ENCODE measurements at regions not wholly inside any gene's neighbourhood (a gene's known extent, or its start where the extent isn't known, plus 50 kb on each side); places are given as distances from the start of the nearest gene placed in this dataset.
A peak's percentile ranks its signal among the peaks of the same experiment; 100 is the strongest.

DNA sequence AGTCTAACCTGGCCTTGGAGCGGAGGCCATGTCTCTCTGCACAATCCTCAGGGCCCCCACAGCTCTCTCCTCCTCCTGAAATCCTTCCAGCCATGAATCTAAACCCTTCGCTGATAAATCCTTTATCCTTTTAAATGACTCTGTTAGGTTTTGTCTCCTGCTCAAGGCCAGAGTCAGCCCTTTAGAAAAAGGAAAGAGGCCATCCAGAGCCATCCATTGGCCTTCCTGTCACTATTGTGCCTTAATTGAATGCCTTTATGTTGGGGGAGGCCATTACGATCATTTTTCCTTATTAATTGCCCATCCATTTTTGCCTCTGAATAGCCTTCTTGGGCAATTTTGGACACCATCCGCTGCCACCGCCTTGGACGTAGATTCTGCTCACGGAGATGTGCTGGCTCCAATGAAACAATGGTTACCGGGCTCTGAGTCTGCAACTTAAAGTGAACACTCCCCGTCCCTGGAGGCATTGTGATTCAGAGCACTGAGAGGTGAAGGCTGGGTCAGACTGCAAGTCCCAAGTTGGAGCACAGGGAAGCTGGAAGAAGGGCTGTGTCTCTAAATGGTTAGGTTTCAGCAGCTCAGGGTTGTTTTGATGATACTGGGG lies 213.0 kb upstream of the E2F8 start:
- Histone ChIP-seq H3K9ac (ENCODE audit: insufficient read depth in 1 of 2, low read length in 2 of 2) (no peak overlapping the region), H3K4me3 (no peak overlapping the region), H3K27me3 (ENCODE audit: control insufficient read depth in 3 of 3, insufficient read depth in 3 of 3, low read length in 2 of 3) (peaks cover 0 to 25% (median 23%) of the 10 kb centered on the region in 3 donors), H3K4me1 (ENCODE audit: control insufficient read depth in 5 of 5, insufficient read depth in 5 of 5, low read length in 5 of 5) (peaks cover 0 to 16% (median 4%) of the 10 kb centered on the region in 5 donors), H3K9me3 (ENCODE audit: control insufficient read depth in 4 of 4, insufficient read depth in 3 of 4, low read length in 3 of 4) (no peaks in the 10 kb centered on the region), H3K36me3 (ENCODE audit: control insufficient read depth in 4 of 4, insufficient read depth in 4 of 4, low read length in 4 of 4) (no peaks in the 10 kb centered on the region), H3K27ac (ENCODE audit: low read depth in 1 of 2, low read length in 1 of 2) (no peak overlapping the region)
- TF ChIP-seq, protein P1, sequence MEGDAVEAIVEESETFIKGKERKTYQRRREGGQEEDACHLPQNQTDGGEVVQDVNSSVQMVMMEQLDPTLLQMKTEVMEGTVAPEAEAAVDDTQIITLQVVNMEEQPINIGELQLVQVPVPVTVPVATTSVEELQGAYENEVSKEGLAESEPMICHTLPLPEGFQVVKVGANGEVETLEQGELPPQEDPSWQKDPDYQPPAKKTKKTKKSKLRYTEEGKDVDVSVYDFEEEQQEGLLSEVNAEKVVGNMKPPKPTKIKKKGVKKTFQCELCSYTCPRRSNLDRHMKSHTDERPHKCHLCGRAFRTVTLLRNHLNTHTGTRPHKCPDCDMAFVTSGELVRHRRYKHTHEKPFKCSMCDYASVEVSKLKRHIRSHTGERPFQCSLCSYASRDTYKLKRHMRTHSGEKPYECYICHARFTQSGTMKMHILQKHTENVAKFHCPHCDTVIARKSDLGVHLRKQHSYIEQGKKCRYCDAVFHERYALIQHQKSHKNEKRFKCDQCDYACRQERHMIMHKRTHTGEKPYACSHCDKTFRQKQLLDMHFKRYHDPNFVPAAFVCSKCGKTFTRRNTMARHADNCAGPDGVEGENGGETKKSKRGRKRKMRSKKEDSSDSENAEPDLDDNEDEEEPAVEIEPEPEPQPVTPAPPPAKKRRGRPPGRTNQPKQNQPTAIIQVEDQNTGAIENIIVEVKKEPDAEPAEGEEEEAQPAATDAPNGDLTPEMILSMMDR (IDR thresholded peaks at IDR 0.05; ENCODE audit: control extremely low read depth, extremely low read depth) = no peak
- ATAC-seq (ENCODE audit: insufficient read depth, low FRiP score) (no peak), DNase-seq (no peak)
- 84 to 90% methylated on average over 9 of the region's 9 CpGs for WGBS, 2 donors

DNA sequence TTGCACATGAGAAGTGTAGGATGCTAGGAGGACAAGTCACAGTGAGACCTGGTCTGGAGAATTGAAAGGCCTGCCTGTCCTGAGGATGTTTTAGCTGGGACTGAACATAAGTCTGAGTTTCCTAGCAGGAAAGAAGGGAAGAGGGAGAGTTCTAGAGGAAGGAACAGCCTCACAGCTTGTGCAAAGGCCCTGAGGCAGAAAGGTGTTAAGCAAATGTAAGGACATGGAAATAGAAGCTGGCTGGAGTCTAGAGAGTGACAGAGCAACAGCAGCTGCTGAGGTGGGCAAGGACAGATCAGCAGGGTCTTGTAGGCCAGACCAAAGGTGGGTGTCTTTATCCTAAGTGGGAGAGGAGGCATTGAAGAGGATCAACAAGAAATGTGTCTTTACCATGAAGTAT lies 210.9 kb upstream of the E2F8 start:
- no peak overlapping the region for H3K4me3 ChIP-seq
- H3K27ac ChIP-seq (ENCODE audit: low read depth in 1 of 2, low read length in 1 of 2) = no peak overlapping the region
- H3K9me3 ChIP-seq (ENCODE audit: control insufficient read depth in 4 of 4, insufficient read depth in 3 of 4, low read length in 3 of 4) = no peaks in the 10 kb centered on the region
- DNase-seq = no peak
- TF ChIP-seq, protein P1 (IDR thresholded peaks at IDR 0.05; ENCODE audit: control extremely low read depth, extremely low read depth) = no peak
- peaks cover 0 to 23% (median 19%) of the 10 kb centered on the region in 3 donors for H3K27me3 ChIP-seq (ENCODE audit: control insufficient read depth in 3 of 3, insufficient read depth in 3 of 3, low read length in 2 of 3)
- no peak for ATAC-seq (ENCODE audit: insufficient read depth, low FRiP score)
- no peaks in the 10 kb centered on the region for H3K36me3 ChIP-seq (ENCODE audit: control insufficient read depth in 4 of 4, insufficient read depth in 4 of 4, low read length in 4 of 4)
- peaks cover 0 to 17% (median 4%) of the 10 kb centered on the region in 5 donors for H3K4me1 ChIP-seq (ENCODE audit: control insufficient read depth in 5 of 5, insufficient read depth in 5 of 5, low read length in 5 of 5)
- H3K9ac ChIP-seq (ENCODE audit: insufficient read depth in 1 of 2, low read length in 2 of 2) = no peak overlapping the region

DNA sequence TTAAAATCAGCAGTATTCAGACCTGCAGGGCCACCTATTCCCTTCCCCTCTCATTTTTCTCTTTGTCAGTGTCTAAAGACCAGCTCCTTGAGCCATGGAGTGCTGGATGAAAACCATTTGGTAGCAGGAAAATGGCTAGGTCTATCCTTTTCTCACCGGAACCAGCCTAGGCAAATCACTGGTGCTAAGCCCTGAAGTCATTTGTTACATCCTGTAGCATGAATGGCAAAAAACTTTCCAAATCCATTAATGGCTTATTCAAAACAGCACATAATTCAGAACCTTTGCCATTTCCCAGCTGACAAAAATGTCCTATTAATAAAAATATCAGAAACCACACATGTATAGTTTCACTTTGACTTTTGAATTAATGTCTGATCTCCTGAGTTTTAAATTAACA lies 209.5 kb upstream of the E2F8 start:
- no peak overlapping the region for H3K4me3 ChIP-seq
- 74 to 83% methylated on average over 1 of the region's 1 CpG for WGBS, 2 donors
- peaks cover 0 to 17% (median 4%) of the 10 kb centered on the region in 5 donors for H3K4me1 ChIP-seq (ENCODE audit: control insufficient read depth in 5 of 5, insufficient read depth in 5 of 5, low read length in 5 of 5)
- no peak overlapping the region for H3K27ac ChIP-seq (ENCODE audit: low read depth in 1 of 2, low read length in 1 of 2)
- no peak for ATAC-seq (ENCODE audit: insufficient read depth, low FRiP score)
- no peaks in the 10 kb centered on the region for H3K9me3 ChIP-seq (ENCODE audit: control insufficient read depth in 4 of 4, insufficient read depth in 3 of 4, low read length in 3 of 4)
- no peak overlapping the region for H3K9ac ChIP-seq (ENCODE audit: insufficient read depth in 1 of 2, low read length in 2 of 2)
- DNase-seq = no peak
- peaks cover 0 to 24% (median 24%) of the 10 kb centered on the region in 3 donors for H3K27me3 ChIP-seq (ENCODE audit: control insufficient read depth in 3 of 3, insufficient read depth in 3 of 3, low read length in 2 of 3)
- TF ChIP-seq, protein P1 (IDR thresholded peaks at IDR 0.05; ENCODE audit: control extremely low read depth, extremely low read depth) = no peak
- no peaks in the 10 kb centered on the region for H3K36me3 ChIP-seq (ENCODE audit: control insufficient read depth in 4 of 4, insufficient read depth in 4 of 4, low read length in 4 of 4)

DNA sequence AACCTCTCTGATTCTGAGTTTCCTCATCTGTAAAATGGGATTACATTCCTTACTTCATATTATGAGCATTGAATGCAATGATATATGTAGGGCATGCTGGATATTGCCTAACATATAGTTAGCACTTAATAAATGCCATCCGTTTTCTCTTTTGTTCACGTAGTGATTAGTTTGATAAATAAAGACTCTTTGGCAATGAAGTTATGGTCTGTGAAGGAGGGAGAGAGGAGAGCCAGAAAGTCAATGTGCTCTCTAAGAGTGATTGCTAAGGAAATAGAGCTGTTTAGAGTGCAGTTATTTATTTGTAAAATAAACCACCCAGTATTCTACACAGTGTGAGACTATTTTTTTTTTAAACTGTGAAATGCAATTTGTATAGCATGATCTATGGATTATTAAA lies 207.9 kb upstream of the E2F8 start:
- Histone ChIP-seq H3K27ac (ENCODE audit: low read depth in 1 of 2, low read length in 1 of 2) (no peak overlapping the region), H3K36me3 (ENCODE audit: control insufficient read depth in 4 of 4, insufficient read depth in 4 of 4, low read length in 4 of 4) (no peaks in the 10 kb centered on the region), H3K9ac (ENCODE audit: insufficient read depth in 1 of 2, low read length in 2 of 2) (no peak overlapping the region), H3K27me3 (ENCODE audit: control insufficient read depth in 3 of 3, insufficient read depth in 3 of 3, low read length in 2 of 3) (peaks cover 0 to 29% (median 25%) of the 10 kb centered on the region in 3 donors), H3K9me3 (ENCODE audit: control insufficient read depth in 4 of 4, insufficient read depth in 3 of 4, low read length in 3 of 4) (no peaks in the 10 kb centered on the region), H3K4me1 (ENCODE audit: control insufficient read depth in 5 of 5, insufficient read depth in 5 of 5, low read length in 5 of 5) (peaks cover 0 to 17% (median 4%) of the 10 kb centered on the region in 5 donors), H3K4me3 (no peak overlapping the region)
- ATAC-seq (ENCODE audit: insufficient read depth, low FRiP score) (no peak), DNase-seq (peak in 2 of 3 donors; percentile 59 to 80)
- 68 to 85% methylated on average over 2 of the region's 2 CpGs for WGBS, 2 donors
- TF ChIP-seq, protein P1 (IDR thresholded peaks at IDR 0.05; ENCODE audit: control extremely low read depth, extremely low read depth) = no peak

All from lung (tissue), 11 donors.